ENCODE measurements at regions not wholly inside any gene's neighbourhood (a gene's known extent, or its start where the extent isn't known, plus 50 kb on each side); places are given as distances from the start of the nearest gene placed in this dataset.
"Not testable (repeated sequence)": the region's sequence is repeated elsewhere in the genome, so short reads cannot be mapped to it uniquely, and the experiment has no call there.

GRCh38 chr9:115898478-115898877, 255.1 kb upstream of the PAPPA start:
- not testable (repeated sequence) for TF ChIP-seq CTCF (IDR thresholded peaks at IDR 0.05); POLR2AphosphoS5 (IDR thresholded peaks at IDR 0.05; ENCODE audit: low read depth, low read length)
- TF ChIP-seq, protein P1, sequence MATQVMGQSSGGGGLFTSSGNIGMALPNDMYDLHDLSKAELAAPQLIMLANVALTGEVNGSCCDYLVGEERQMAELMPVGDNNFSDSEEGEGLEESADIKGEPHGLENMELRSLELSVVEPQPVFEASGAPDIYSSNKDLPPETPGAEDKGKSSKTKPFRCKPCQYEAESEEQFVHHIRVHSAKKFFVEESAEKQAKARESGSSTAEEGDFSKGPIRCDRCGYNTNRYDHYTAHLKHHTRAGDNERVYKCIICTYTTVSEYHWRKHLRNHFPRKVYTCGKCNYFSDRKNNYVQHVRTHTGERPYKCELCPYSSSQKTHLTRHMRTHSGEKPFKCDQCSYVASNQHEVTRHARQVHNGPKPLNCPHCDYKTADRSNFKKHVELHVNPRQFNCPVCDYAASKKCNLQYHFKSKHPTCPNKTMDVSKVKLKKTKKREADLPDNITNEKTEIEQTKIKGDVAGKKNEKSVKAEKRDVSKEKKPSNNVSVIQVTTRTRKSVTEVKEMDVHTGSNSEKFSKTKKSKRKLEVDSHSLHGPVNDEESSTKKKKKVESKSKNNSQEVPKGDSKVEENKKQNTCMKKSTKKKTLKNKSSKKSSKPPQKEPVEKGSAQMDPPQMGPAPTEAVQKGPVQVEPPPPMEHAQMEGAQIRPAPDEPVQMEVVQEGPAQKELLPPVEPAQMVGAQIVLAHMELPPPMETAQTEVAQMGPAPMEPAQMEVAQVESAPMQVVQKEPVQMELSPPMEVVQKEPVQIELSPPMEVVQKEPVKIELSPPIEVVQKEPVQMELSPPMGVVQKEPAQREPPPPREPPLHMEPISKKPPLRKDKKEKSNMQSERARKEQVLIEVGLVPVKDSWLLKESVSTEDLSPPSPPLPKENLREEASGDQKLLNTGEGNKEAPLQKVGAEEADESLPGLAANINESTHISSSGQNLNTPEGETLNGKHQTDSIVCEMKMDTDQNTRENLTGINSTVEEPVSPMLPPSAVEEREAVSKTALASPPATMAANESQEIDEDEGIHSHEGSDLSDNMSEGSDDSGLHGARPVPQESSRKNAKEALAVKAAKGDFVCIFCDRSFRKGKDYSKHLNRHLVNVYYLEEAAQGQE (IDR thresholded peaks at IDR 0.05; ENCODE audit: insufficient read depth in 1 of 2, low read depth in 2 of 2, low read length in 1 of 2), result not testable (repeated sequence)
